B cell (primary cell): ENCODE measurements at regions not wholly inside any gene's neighbourhood (a gene's known extent, or its start where the extent isn't known, plus 50 kb on each side); places are given as distances from the start of the nearest gene placed in this dataset.

Source experiments
- EZH2 ChIP-seq: IDR thresholded peaks from 2 replicates; pipeline ENCODE4 v1.6.1; 2012; ENCODE audit warnings: borderline replicate concordance, low read depth, mild to moderate bottlenecking, moderate library complexity, low read length; ENCODE audit not compliant: insufficient read depth, poor library complexity, severe bottlenecking
- TF ChIP-seq, protein P1 (sequence below): fragments of 200-600 bp; IDR thresholded peaks from one replicate; pipeline ENCODE4 v1.8.0; 2022; ENCODE audit warnings: antibody characterized with exemption, mild to moderate bottlenecking

DNA sequence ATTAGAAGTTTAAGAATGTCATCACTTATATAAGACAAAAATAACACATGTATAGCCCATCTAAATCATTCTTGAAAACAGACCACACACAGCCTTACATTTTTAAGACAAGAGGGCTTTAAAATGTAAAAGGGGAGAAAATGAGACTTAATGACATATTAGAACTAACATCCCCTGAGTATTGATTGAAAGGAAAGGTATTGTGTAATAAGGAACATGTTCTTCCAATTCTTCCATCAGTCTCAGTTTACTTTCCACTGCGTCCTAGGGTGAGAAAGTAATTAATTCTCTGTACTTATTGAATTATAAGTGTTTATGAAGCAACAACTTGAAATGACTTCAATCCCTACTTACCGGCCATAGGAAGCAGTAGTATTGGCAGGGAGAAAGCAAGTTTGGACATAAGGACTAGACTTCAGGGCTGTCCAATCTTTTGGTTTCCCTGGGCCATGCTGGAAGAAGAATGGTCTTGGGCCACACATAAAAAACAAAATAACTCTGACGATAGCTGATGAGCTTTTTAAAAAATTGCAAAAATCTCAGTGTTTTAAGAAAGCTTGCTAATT lies 202.7 kb upstream of the SPRY1 start:
- TF ChIP-seq, protein P1, sequence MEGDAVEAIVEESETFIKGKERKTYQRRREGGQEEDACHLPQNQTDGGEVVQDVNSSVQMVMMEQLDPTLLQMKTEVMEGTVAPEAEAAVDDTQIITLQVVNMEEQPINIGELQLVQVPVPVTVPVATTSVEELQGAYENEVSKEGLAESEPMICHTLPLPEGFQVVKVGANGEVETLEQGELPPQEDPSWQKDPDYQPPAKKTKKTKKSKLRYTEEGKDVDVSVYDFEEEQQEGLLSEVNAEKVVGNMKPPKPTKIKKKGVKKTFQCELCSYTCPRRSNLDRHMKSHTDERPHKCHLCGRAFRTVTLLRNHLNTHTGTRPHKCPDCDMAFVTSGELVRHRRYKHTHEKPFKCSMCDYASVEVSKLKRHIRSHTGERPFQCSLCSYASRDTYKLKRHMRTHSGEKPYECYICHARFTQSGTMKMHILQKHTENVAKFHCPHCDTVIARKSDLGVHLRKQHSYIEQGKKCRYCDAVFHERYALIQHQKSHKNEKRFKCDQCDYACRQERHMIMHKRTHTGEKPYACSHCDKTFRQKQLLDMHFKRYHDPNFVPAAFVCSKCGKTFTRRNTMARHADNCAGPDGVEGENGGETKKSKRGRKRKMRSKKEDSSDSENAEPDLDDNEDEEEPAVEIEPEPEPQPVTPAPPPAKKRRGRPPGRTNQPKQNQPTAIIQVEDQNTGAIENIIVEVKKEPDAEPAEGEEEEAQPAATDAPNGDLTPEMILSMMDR = no peak
- no peak for TF ChIP-seq EZH2
